Coronary artery (tissue), 2 donors: ENCODE measurements at regions not wholly inside any gene's neighbourhood (a gene's known extent, or its start where the extent isn't known, plus 50 kb on each side); places are given as distances from the start of the nearest gene placed in this dataset.

Experiments used
- DNase-seq: peaks from one replicate; pipeline ENCODE4 v3.0.0-alpha.2; 2017; ENCODE audit warnings: low spot score
- H3K27ac ChIP-seq, 2 donors: fragments of 200-600 bp; sonication (generic); one replicate each; pipeline ENCODE4 v1.5.1; 2016 to 2019
- H3K4me3 ChIP-seq: fragments of 200-600 bp; sonication (generic); 2 replicates; pipeline ENCODE4 v1.5.1; 2016; ENCODE audit warnings: mild to moderate bottlenecking, moderate library complexity
- CTCF ChIP-seq: fragments of 200-600 bp; sonication (generic); IDR thresholded peaks from one replicate; pipeline ENCODE4 v1.5.1; 2019; ENCODE audit warnings: antibody characterized with exemption

DNA sequence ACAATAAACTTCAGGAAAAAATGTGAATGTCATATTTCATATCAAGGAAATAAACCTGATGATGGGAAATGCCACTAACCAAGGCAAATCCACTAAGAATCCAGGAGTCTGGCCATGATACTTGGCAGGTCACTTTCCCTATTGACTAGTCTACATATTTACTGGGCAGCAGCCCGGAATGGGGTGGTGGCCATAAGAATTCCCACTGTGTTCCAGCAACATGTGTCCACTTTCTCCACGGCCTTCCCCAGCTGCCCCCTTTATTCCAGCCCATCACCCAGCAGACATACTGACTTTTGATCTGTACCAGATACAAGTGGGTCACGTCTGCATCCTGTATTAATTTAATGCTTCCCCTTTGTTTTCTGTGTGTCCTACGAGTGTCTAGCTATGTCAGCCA lies 234.5 kb upstream of the PRDM1 start:
- TF ChIP-seq CTCF, result no peak
- no peak overlapping the region for H3K27ac ChIP-seq
- no peak overlapping the region for H3K4me3 ChIP-seq
- no peak for DNase-seq

DNA sequence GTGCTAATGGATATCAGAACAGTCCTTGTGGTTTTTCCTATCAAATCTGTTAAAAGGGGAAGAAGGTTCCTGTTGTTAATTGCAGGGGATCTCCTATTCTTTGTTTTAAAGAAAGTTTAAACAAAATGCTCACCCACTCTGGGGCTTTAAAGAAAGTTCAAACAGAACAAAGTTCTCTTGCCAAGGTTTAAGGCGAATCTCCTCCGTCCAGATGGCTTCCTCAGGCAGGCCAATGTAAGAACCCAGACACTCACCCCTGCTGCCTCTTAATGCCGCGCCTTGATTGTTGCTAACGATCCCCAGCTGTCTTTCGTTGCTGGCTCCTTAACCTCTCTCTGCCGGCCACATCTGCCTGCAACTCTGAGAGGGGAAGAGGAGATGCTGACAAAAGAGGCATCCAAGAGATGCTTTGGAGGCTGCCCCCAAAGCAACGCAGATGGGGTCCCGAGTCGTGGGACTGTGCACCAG lies 235.0 kb upstream of the PRDM1 start:
- Histone ChIP-seq H3K27ac (no peak overlapping the region), H3K4me3 (no peak overlapping the region)
- no peak for DNase-seq
- no peak for TF ChIP-seq CTCF

DNA sequence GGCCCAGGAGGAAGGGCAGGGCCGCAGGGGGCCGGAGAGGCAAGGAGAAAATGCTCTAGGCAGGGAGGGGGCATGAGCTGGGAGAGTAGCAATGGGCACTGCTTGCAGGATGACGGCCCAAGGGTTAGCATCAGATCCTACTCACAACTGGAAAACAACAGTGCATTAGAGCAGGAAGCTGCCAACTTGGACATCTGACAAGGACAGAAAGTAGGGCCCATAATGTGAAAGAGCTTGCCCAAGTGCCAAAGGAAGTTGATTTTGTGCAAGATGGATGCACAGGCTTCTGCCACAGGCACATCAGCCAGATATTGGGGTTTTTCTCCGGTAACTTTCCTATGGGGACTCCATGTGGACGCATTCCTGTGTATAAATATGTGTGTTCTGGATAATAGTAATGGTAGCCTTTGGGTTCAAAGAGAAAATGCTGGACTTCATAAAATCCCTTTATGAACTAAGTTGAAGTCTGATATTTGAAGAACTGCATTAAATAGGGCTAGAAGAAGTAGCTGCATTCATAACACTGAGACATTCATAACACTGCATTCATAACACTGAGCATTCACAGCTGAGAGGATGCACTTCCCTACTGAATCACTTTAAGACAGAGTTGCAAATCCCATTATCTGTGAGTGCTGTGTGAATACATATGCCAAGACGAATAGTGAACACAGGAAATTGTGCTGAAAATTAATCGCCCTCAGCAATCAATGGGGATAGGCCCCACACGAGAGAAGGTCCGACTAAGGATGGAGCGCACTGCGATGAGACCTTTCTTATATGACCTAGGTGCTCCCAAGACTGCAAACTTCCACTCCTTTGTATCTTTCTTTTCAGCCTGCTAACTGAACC lies 235.6 kb upstream of the PRDM1 start:
- H3K4me3 ChIP-seq, result no peak overlapping the region
- no peak for DNase-seq
- H3K27ac ChIP-seq, result no peak overlapping the region
- no peak for TF ChIP-seq CTCF

DNA sequence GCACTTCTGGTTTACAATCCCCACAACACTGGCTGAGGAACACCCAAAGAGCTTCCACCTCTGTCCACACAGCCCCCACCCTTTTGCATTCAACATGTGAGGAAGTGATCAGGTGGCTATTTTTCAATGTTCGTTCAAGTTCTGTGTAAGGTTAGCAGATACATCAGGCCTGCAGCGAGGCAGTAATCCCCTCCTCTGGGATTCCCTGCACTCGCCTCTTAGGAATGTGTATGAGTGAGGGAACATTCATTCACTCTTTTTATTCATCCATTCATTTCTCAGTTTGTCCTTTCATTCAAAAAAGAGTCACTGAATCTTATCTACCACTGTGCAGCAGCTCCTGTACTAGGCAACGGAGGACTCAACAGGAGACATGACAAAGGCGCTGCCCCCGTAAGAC lies 236.4 kb upstream of the PRDM1 start:
- DNase-seq, result no peak
- TF ChIP-seq CTCF, result no peak
- H3K27ac ChIP-seq, result no peak overlapping the region
- no peak overlapping the region for H3K4me3 ChIP-seq

DNA sequence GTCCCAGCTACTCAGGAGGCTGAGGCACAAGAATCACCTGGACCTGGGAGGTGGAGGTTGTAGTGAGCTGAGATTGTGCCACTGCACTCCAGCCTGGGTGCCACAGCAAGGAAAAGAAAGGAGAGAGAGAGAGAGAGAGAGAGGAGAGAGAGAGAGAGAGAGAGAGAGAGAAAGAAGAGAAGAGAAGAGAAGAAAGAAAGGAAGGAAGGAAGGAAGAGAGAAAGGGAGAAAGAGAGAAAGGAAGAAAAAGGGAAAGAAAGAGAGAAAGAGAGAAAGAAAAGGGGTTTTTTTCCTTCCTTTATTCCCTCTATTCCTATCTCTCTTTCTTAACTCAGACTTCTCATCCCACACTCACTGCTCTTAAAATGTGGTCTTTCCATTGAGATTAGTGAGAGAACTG lies 238.7 kb upstream of the PRDM1 start:
- TF ChIP-seq CTCF, result no peak
- DNase-seq, result no peak
- no peak overlapping the region for H3K27ac ChIP-seq
- H3K4me3 ChIP-seq, result no peak overlapping the region

- no peak for DNase-seq
- H3K4me3 ChIP-seq, result no peak overlapping the region
- no peak for TF ChIP-seq CTCF
- H3K27ac ChIP-seq, result no peak overlapping the region
Measured at GRCh38 chr6:105844275-105844883, 241.8 kb upstream of the PRDM1 start.

DNA sequence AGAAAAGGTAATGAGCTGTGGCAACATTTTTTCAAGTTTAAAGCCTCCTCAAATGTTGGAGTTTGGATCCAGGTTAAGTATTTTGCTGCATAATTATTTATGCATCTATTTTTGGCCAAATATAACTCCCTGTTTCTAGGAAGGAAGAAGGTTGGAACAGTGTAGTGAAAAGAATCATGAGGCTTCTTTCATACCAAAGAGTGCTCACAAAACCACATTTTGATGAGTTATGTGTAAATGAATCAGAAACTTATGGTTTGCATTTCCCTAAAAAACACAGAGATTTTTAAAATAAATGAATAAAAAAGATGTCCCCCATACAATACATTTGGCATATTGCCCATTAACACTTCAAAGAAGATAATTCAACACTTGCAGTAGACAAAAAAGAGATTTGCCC lies 246.9 kb upstream of the PRDM1 start:
- no peak for DNase-seq
- TF ChIP-seq CTCF, result no peak
- Histone ChIP-seq H3K27ac (no peak overlapping the region), H3K4me3 (no peak overlapping the region)
